Sigmoid colon (tissue), 6 donors: ENCODE measurements at regions not wholly inside any gene's neighbourhood (a gene's known extent, or its start where the extent isn't known, plus 50 kb on each side); places are given as distances from the start of the nearest gene placed in this dataset.

Source experiments
- DNase-seq: peaks from one replicate; pipeline ENCODE4 v3.0.0-alpha.2; 2019
- H3K27ac ChIP-seq, 4 donors: fragments of 200-600 bp; sonication (generic); one replicate each; pipeline ENCODE4 v1.5.1; 2016 to 2019; ENCODE audit warnings: mild to moderate bottlenecking in 1 of 4
- H3K27me3 ChIP-seq, 3 donors: fragments of 200-600 bp; sonication (generic); one replicate each; pipeline ENCODE4 v1.5.1; 2019; ENCODE audit warnings: mild to moderate bottlenecking in 1 of 3
- H3K36me3 ChIP-seq, 4 donors: fragments of 200-600 bp; sonication (generic); one replicate each; pipeline ENCODE4 v1.5.1; 2016 to 2019
- H3K4me1 ChIP-seq, 4 donors: fragments of 200-600 bp; sonication (generic); one replicate each; pipeline ENCODE4 v1.5.1; 2017 to 2019
- H3K4me3 ChIP-seq, 4 donors: fragments of 200-600 bp; sonication (generic); one replicate each; pipeline ENCODE4 v1.5.1; 2017 to 2019; ENCODE audit warnings: mild to moderate bottlenecking in 2 of 4, moderate library complexity in 1 of 4
- H3K9me3 ChIP-seq, 4 donors: fragments of 200-600 bp in 3 of 4; sonication (generic) in 3 of 4; one replicate each; pipeline versions ENCODE4 v1.5.1 to v1.6.1; 2013 to 2019
- CTCF ChIP-seq, 4 experiments: fragments of 450-650 bp in 3 of 4; fragments of 200-600 bp in 1 of 4; IDR thresholded peaks; one replicate each; pipeline ENCODE4 v1.5.1; 2016 to 2019; ENCODE audit warnings: antibody characterized with exemption in 4 of 4, mild to moderate bottlenecking in 3 of 4, moderate library complexity in 2 of 4
- EP300 ChIP-seq, 4 donors: sonication (generic); formaldehyde crosslinking; IDR thresholded peaks; one replicate each; pipeline ENCODE4 v1.6.1; 2017; ENCODE audit warnings: antibody characterized with exemption in 4 of 4
- POLR2A ChIP-seq, 2 donors: fragments of 450-650 bp; IDR thresholded peaks; one replicate each; pipeline ENCODE4 v1.6.1; 2016; ENCODE audit warnings: antibody characterized with exemption in 2 of 2, mild to moderate bottlenecking in 2 of 2, moderate library complexity in 2 of 2
- POLR2AphosphoS5 ChIP-seq, 4 donors: sonication (generic); formaldehyde crosslinking; IDR thresholded peaks; one replicate each; pipeline ENCODE4 v1.6.1; 2017; ENCODE audit warnings: antibody characterized with exemption in 4 of 4
- WGBS, 2 donors: extraction: QIAGEN DNeasy Blood & Tissue Kit; methylation state at CpG; one replicate each; pipeline ENCODE4 v1.1.7; 2013; 5-methylcytosine and 5-hydroxymethylcytosine counted together
- intact Hi-C: fragments of 100-400 bp; cut with DNase I; formaldehyde crosslinking; loops from one replicate; pipeline ENCODE4 v1.15.1; 2023
- donor health status: healthy with polysubstance abuse.
- donor health status: healthy.

GRCh38 chr1:9454494-9455066, 84.7 kb upstream of the SLC25A33 start:
- Histone ChIP-seq H3K36me3 (no peaks in the 10 kb centered on the region), H3K4me1 (peaks cover 0 to 20% (median 9%) of the 10 kb centered on the region in 4 donors), H3K27ac (peak overlapping the region in 1 of 4 donors; percentile 44), H3K27me3 (no peaks in the 10 kb centered on the region), H3K9me3 (no peaks in the 10 kb centered on the region), H3K4me3 (no peak overlapping the region)
- TF ChIP-seq POLR2AphosphoS5 (IDR thresholded peaks at IDR 0.05) = no peak
- 91 to 93% methylated on average over 13 of the region's 13 CpGs for WGBS, 2 donors
- intact Hi-C loops = loop anchor here (1.0 to 5.0 kb wide), 3 partner anchors 38 to 187 kb away; no protein-coding TSS in a partner anchor
- no peak for DNase-seq

GRCh38 chr1:9455487-9456234, 83.6 kb upstream of the SLC25A33 start:
- Histone ChIP-seq H3K27ac (peak overlapping the region in 2 of 4 donors; percentile 9 to 44), H3K27me3 (no peaks in the 10 kb centered on the region), H3K9me3 (no peaks in the 10 kb centered on the region), H3K4me1 (peaks cover 0 to 10% (median 5%) of the 10 kb centered on the region in 4 donors), H3K4me3 (no peak overlapping the region), H3K36me3 (no peaks in the 10 kb centered on the region)
- 45% methylated on average over 22 of the region's 22 CpGs for WGBS, 2 donors
- peak; percentile 78 to 86 (median 79) for TF ChIP-seq CTCF (IDR thresholded peaks at IDR 0.05)
- peak in 1 of 4 donors; percentile 6 for TF ChIP-seq POLR2AphosphoS5 (IDR thresholded peaks at IDR 0.05)
- no peak for TF ChIP-seq EP300 (IDR thresholded peaks at IDR 0.05)
- no peak for TF ChIP-seq POLR2A (IDR thresholded peaks at IDR 0.05)
- peak; percentile 85 for DNase-seq
- intact Hi-C loops = loop anchor here (1.0 to 5.0 kb wide), 3 partner anchors 37 to 188 kb away; no protein-coding TSS in a partner anchor

GRCh38 chr1:9456833-9457232, 82.4 kb upstream of the SLC25A33 start:
- no peak for TF ChIP-seq CTCF (IDR thresholded peaks at IDR 0.05)
- no peak for TF ChIP-seq POLR2A (IDR thresholded peaks at IDR 0.05)
- no peak for TF ChIP-seq EP300 (IDR thresholded peaks at IDR 0.05)
- Histone ChIP-seq H3K9me3 (no peaks in the 10 kb centered on the region), H3K27me3 (no peaks in the 10 kb centered on the region), H3K4me3 (no peak overlapping the region), H3K36me3 (no peaks in the 10 kb centered on the region), H3K27ac (no peak overlapping the region), H3K4me1 (peaks cover 0 to 10% (median 5%) of the 10 kb centered on the region in 4 donors)
- intact Hi-C loops = loop anchor here (5.0 kb wide), 2 partner anchors 35 to 190 kb away; no protein-coding TSS in a partner anchor
- DNase-seq = no peak
- WGBS, 2 donors = 96 to 97% methylated on average over 4 of the region's 4 CpGs

GRCh38 chr1:9459816-9460407, 79.4 kb upstream of the SLC25A33 start:
- no peak for DNase-seq
- H3K36me3 ChIP-seq = no peaks in the 10 kb centered on the region
- TF ChIP-seq EP300 (IDR thresholded peaks at IDR 0.05) (no peak), POLR2AphosphoS5 (IDR thresholded peaks at IDR 0.05) (no peak), CTCF (IDR thresholded peaks at IDR 0.05) (no peak), POLR2A (IDR thresholded peaks at IDR 0.05) (no peak)
- WGBS, 2 donors = 32 to 67% methylated on average over 10 of the region's 10 CpGs
- H3K4me3 ChIP-seq = no peak overlapping the region
- no peaks in the 10 kb centered on the region for H3K9me3 ChIP-seq
- peaks cover 0 to 9% (median 3%) of the 10 kb centered on the region in 4 donors for H3K4me1 ChIP-seq
- no peak overlapping the region for H3K27ac ChIP-seq
- intact Hi-C loops = loop anchor here (5.0 kb wide), 2 partner anchors 32 to 193 kb away; no protein-coding TSS in a partner anchor
- no peaks in the 10 kb centered on the region for H3K27me3 ChIP-seq

- peak overlapping the region in 2 of 4 donors; percentile 73 to 92 for H3K27ac ChIP-seq
- H3K36me3 ChIP-seq = no peaks in the 10 kb centered on the region
- no peaks in the 10 kb centered on the region for H3K9me3 ChIP-seq
- TF ChIP-seq POLR2A (IDR thresholded peaks at IDR 0.05) (no peak), CTCF (IDR thresholded peaks at IDR 0.05) (no peak), EP300 (IDR thresholded peaks at IDR 0.05) (no peak), POLR2AphosphoS5 (IDR thresholded peaks at IDR 0.05) (no peak)
- WGBS, 2 donors = 78 to 84% methylated on average over 9 of the region's 9 CpGs
- H3K4me3 ChIP-seq = no peak overlapping the region
- peaks cover 0 to 16% (median 14%) of the 10 kb centered on the region in 4 donors for H3K4me1 ChIP-seq
- no peaks in the 10 kb centered on the region for H3K27me3 ChIP-seq
- no peak for DNase-seq
- intact Hi-C loops = no loop called here
These were observed 73.6 kb upstream of the SLC25A33 start for GRCh38 chr1:9465640-9466039.
